Right hindlimb (tissue), 1 donor: ENCODE measurements at regions not wholly inside any gene's neighbourhood (a gene's known extent, or its start where the extent isn't known, plus 50 kb on each side); places are given as distances from the start of the nearest gene placed in this dataset.
"Not testable (repeated sequence)": the region's sequence is repeated elsewhere in the genome, so short reads cannot be mapped to it uniquely, and the experiment has no call there.

Experiments used
- DNase-seq: peaks from one replicate; pipeline ENCODE4 v3.0.0-alpha.2; 2018

- DNase-seq = no peak
These were observed 79.8 kb upstream of the HABP2 start for GRCh38 chr10:113473011-113473410.

DNA sequence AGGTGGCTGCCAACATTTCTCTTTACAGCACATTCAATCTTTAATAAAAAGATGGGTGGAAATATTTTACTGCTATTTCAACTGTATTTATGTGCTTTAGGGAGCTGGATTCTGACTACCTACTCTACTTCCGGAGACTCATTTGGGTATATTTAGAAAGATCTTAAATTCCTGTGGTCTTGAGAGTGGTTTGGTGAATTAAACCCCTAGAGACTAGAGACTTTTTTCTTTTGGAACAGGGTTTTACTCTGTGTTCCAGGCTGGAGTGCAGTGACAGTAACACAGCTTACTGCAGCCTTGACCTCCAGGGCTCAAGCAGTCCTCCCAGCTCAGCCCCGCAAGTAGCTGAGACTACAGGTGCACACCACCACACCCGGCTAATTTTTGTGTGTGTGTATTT lies 79.0 kb upstream of the HABP2 start:
- no peak for DNase-seq

GRCh38 chr10:113474752-113475151 lies 78.1 kb upstream of the HABP2 start:
- DNase-seq = no peak

- DNase-seq = peak; percentile 64
These were observed 77.5 kb upstream of the HABP2 start for GRCh38 chr10:113475381-113475807.

- DNase-seq = no peak
These were observed 76.7 kb upstream of the HABP2 start for GRCh38 chr10:113476191-113476590.

DNA sequence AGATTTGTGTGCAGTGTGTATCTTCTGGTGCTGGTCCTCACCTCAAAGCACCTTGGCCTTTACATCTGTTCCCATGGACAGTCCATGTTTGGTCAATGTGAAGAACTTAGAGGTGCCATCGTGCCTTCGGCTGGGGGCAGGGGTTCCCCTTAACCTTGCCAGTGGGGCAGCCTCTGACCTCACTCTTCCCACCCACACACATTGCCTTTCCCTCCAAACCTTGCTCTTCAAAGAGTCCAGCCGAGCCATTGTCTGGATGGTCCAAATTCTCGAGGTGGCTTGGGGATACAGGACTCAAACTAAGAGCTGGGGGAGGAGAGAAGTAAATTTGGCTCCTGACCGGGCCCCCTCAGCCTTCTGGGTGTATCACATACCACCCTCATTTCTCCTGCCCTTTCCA lies 76.2 kb upstream of the HABP2 start:
- DNase-seq = no peak

GRCh38 chr10:113477451-113477850 lies 75.4 kb upstream of the HABP2 start:
- DNase-seq = no peak

GRCh38 chr10:113479346-113480080 lies 73.3 kb upstream of the HABP2 start:
- no peak for DNase-seq

DNA sequence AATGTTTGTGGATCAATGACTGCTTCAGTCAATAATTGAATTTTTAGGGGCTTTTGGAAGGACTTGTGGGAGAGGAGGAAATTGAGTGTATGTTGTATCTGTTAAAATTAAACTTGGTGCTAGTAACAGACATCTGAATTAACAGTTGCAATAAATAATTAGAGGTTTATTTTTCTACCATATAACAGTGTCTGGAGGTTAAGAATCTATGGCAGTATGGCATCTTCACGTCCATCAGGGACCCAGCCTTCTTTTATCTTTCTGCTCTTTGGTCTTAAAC lies 72.8 kb upstream of the HABP2 start:
- no peak for DNase-seq

DNA sequence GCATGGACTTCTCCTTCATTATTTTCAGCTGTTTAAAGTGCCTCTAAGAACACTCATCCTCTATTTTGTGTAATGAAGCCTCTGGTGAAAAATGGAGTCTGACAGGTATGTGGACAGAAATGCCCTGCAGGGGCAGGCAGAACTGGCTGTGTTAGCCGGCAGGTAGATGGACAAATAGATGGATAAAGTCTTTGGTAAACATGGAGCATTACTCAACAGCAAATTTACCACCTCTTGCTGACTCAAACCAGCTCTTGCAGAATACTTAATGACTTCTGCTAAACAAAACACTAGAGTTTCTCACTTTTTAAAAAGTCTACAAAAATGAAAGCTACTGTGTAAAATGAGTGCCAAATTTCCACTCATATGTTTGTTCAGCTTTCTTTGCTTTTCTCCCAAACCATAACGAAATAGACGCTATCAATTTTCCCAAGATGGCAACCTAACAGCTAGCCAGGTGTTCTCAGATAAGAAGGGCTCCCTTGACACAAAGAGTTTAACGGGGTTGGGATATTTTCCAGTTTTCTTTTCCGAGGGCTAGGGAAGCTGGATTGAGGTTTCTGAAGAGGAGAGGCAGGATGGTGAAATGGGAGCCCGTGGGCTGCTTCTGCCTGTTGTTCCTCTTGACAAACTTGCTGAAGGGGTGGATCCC lies 71.9 kb upstream of the HABP2 start:
- DNase-seq = no peak

DNA sequence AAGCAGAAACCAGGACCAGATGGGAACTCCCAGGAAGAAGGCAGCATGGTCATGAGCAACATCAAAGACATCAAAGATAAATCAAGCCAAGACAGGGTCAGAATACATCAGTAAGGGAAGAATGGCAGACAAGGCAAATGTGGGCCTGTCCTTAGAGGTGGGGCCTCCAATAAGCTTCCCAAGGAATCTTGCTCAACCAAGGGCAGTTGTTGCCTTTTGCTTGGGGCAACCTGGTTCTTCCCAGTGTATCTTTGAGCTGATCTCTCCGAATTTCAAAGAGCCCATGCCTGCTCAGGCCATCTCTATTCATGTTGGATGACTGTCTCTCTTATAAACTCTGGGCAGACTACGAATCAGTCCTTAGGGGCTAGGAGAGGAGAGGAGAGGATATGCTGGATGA lies 68.4 kb upstream of the HABP2 start:
- no peak for DNase-seq

DNA sequence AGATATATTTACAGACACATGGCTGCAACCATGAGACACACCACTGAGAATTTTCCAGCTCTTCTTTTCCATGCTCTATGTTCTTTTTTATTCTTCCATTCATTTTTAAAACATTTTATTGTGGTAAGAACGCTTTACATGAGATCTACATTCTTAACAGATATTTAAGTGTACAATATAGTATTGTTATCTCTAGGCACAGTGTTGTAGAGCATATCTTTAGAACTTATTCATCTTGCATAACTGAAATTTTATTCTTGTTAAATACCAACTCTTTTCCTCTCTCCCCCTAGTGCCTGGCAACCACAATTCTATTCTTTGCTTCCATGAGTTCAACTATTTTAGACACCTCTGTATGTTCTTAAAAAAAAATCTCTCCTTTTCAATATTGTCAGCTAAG lies 67.1 kb upstream of the HABP2 start:
- no peak for DNase-seq

DNA sequence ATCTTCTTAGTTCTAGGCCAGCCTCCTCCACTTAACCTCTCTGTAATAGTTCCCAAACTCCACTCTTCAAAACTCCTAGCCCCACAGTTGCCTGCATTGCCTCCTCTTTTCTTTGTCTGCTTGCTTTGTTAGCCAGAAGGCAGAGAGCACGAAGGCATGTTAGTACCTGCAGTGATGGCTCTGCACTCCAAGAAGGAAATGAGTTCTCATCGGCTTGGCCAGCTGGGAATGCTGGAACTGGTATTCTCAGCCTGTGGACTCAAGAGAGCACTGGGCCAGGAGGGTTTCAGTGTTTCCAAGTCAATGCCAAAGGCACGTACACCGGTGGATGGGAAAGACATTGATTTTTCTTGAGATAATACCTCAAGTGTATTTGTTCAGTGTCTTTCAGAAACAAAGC lies 66.3 kb upstream of the HABP2 start:
- no peak for DNase-seq

DNA sequence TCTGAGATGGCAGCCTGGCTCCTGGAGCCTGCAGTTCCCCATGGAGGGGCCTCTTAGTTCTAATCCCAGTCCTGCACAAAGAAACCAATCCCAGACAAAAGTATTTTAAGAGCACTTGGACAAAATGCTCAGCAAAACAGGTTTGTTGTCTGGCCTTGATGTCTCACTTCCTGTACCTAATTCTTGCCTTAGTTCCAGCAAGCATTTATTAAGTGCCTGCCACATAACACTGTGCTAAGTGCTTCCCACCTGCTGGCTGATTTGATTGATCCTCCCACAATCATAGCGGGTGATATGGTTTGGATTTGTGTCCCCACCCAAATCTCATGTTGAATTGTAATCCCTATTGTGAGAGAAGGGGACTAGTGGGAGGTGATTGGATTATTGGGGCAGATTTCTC lies 65.7 kb upstream of the HABP2 start:
- no peak for DNase-seq

DNA sequence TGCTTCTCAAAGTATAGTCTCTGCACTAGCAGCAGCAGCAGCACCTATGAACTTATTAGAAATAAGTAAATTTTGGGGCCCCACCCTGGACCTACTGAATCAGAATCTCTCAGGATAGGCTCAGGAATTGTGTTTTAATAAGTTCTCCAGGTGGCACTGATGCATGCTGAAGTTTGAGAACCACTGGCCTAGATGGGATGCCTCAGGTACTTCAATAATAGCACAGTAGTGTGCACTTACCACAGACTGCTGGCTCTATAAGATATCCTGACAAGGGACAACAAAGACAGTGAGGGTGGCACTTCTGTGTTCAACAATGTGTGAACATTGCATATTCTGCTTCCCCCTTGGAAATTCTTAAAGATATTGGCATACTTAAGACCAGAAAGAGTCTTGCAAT lies 64.7 kb upstream of the HABP2 start:
- DNase-seq = no peak

DNA sequence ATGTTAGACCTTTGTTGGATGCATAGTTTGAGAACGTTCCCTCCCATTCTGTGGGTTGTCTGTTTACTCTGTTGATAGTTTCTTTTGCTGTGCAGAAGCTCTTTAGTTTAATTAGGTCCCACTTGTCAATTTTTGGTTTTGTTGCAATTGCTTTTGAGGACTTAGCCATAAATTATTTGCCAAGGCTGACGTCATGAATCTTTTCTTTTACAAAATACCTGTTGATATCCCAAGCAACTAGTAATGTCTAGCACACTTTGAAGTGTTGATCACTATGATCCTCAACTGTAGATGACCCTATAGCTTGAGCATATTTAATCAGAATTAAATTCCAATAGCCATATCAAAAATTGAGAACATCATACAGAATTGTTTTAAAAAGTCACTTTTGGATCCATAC lies 63.3 kb upstream of the HABP2 start:
- not testable (repeated sequence) for DNase-seq

DNA sequence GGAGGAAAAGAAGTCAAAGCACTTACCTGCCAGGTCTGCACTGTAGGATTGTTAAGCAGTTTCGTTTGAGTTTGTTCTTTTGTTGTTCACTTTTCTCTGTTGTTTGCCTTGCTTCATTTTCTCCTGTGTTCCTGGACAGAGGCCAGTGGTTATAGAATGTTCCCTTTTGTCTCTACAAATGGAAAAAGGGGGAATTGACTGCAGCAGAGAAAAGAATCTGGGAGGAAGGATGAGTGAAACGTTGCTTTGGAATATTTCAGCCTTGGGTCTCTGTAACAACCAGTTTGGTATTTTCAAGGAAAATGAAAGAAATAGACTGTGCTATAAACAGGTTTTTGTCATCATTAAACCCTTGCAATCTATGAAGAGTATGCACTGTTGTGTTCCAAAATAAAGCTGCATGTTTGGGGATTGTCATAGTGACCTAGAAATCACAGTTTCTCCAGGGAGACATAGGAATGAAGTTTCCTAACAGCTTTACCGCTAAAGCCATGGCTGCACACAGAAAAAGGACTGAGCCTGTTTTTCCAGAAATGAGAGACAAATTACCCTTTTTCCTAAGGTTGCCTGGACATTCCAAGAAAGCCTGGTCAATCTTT lies 60.8 kb upstream of the HABP2 start:
- no peak for DNase-seq

GRCh38 chr10:113493195-113493594 lies 59.7 kb upstream of the HABP2 start:
- DNase-seq = no peak

GRCh38 chr10:113493882-113494301 lies 59.0 kb upstream of the HABP2 start:
- DNase-seq = peak; percentile 65

- DNase-seq = no peak
These were observed 58.1 kb upstream of the HABP2 start for GRCh38 chr10:113494761-113495160.

DNA sequence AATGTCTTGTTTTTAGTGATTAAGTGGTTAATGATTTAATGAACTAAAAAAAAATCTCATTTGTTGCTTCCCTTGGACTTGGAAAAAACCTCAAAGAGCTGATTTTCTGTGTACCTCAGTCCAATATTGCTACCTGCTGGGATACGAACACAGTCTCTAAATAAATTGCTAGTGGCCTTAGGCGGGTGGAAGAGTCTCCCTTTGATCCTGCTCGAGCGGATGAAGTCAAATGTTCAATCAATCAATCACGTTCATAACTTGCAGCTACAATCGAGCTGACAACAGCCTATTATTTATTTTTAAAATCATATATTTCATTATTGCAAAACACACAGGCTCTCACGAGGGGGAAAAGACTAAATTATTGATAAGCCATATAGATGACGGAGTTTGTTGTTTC lies 57.3 kb upstream of the HABP2 start:
- DNase-seq = no peak

DNA sequence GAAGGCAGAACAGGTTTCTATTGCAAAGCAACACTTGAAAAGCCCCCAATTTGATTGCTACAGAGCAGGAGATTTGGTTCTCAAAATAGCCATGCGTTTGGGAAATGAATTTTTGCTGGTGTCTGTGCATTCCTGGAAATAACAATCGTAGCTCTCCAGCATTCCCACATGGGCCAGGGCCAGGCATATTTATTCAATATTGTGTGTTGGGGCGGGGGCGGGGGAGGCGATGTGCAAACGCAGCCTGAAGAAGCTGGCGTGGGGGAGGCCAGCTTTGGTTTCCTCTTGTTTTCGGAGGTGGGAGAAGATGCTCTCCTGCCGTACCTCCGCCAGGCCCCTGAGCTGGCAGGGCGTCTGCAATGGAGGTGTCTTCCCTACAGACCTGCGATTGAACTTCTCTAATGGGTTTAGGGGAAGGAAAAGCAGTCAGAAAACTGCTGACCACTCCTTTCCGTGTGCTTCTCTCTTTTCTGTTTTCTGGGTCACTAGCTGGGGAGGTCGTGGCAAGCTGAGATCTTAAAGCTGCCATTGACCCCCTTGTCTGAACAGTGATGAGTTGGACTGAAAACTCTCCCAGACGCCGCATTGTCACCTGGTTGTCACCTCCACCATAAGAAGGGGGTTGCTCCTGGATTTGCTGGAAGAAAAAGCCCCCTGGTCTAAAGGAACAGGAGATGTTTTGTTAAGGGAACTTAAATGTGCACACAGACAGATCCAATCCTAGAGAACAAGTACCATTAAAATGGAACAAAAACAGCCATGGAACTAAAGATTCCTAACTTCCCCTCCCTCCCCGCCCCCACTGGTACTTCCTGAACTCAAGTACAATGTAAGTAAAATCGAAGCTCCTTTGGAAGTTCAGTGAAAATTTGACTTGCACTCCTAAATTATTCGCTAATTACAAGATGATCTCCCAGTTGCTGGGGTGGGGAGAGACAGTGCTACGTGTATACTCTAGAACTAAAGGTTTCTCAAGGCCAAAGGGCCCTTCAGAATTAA lies 56.4 kb upstream of the HABP2 start:
- peak; percentile 89 for DNase-seq

GRCh38 chr10:113497198-113497597 lies 55.7 kb upstream of the HABP2 start:
- no peak for DNase-seq
